ENCODE measurements at regions not wholly inside any gene's neighbourhood (a gene's known extent, or its start where the extent isn't known, plus 50 kb on each side); places are given as distances from the start of the nearest gene placed in this dataset.

GRCh38 chr4:107125496-107125895 lies 89.4 kb upstream of the DKK2 start:
- H3K4me3 ChIP-seq (ENCODE audit: low read depth, low read length): no peak overlapping the region
- no peak for TF ChIP-seq CTCF (IDR thresholded peaks at IDR 0.05; ENCODE audit: borderline replicate concordance, insufficient read depth, low read depth, low read length)

- no peak for TF ChIP-seq CTCF (IDR thresholded peaks at IDR 0.05; ENCODE audit: borderline replicate concordance, insufficient read depth, low read depth, low read length)
- no peak overlapping the region for H3K4me3 ChIP-seq (ENCODE audit: low read depth, low read length)
Measured at GRCh38 chr4:107122736-107123135, 86.6 kb upstream of the DKK2 start.

GRCh38 chr4:107120661-107121060 lies 84.5 kb upstream of the DKK2 start:
- no peak for TF ChIP-seq CTCF (IDR thresholded peaks at IDR 0.05; ENCODE audit: borderline replicate concordance, insufficient read depth, low read depth, low read length)
- H3K4me3 ChIP-seq (ENCODE audit: low read depth, low read length): no peak overlapping the region

GRCh38 chr4:107117726-107118125 lies 81.6 kb upstream of the DKK2 start:
- H3K4me3 ChIP-seq (ENCODE audit: low read depth, low read length): no peak overlapping the region
- no peak for TF ChIP-seq CTCF (IDR thresholded peaks at IDR 0.05; ENCODE audit: borderline replicate concordance, insufficient read depth, low read depth, low read length)

- TF ChIP-seq CTCF (IDR thresholded peaks at IDR 0.05; ENCODE audit: borderline replicate concordance, insufficient read depth, low read depth, low read length): no peak
- no peak overlapping the region for H3K4me3 ChIP-seq (ENCODE audit: low read depth, low read length)
Measured at GRCh38 chr4:107115185-107115847, 79.2 kb upstream of the DKK2 start.

GRCh38 chr4:107114059-107114458 lies 77.9 kb upstream of the DKK2 start:
- TF ChIP-seq CTCF (IDR thresholded peaks at IDR 0.05; ENCODE audit: borderline replicate concordance, insufficient read depth, low read depth, low read length): no peak

GRCh38 chr4:107098401-107098800 lies 62.3 kb upstream of the DKK2 start:
- no peak overlapping the region for H3K4me3 ChIP-seq (ENCODE audit: low read depth, low read length)
- TF ChIP-seq CTCF (IDR thresholded peaks at IDR 0.05; ENCODE audit: borderline replicate concordance, insufficient read depth, low read depth, low read length): no peak

More at GRCh38 chr4:107114059-107114458, 77.9 kb upstream of the DKK2 start:
- H3K4me3 ChIP-seq (ENCODE audit: low read depth, low read length): no peak overlapping the region

Data from GM12875 (cell line).